ENCODE measurements at regions not wholly inside any gene's neighbourhood (a gene's known extent, or its start where the extent isn't known, plus 50 kb on each side); places are given as distances from the start of the nearest gene placed in this dataset.

DNA sequence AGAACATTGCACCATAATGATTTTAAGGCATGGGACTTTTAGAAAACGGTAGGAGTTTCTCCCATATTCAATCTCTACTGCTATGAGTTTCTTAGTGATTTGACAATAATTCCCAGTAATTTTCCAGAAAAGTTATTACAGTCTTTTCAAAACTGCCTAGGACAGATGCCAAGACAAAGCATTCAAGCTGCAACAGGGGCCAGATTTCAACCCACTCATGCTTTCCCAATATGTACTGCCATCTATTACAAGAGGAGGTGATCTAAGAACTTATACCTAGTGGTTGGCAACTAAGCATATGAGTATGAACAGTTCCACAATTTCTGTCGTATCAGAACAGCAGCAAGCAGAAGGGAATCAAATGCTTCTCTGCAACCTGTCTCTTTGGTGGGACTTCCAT, 95.1 kb upstream of the TMED7 start:
- H3K36me3 ChIP-seq (ENCODE audit: control insufficient read depth in 4 of 4, insufficient read depth in 3 of 4, low read depth in 1 of 4, low read length in 3 of 4) = no peaks in the 10 kb centered on the region
- TF ChIP-seq HNF4A (conservative IDR thresholded peaks at IDR 0.05) = peak in 1 of 2 donors; percentile 10
- no peak for TF ChIP-seq FOXA1 (IDR thresholded peaks at IDR 0.05)
- peak; percentile 28 for TF ChIP-seq YY1 (IDR thresholded peaks at IDR 0.05)
- no peak for TF ChIP-seq HNF4G (IDR thresholded peaks at IDR 0.05)
- 49% methylated on average over 2 of the region's 2 CpGs for WGBS

DNA sequence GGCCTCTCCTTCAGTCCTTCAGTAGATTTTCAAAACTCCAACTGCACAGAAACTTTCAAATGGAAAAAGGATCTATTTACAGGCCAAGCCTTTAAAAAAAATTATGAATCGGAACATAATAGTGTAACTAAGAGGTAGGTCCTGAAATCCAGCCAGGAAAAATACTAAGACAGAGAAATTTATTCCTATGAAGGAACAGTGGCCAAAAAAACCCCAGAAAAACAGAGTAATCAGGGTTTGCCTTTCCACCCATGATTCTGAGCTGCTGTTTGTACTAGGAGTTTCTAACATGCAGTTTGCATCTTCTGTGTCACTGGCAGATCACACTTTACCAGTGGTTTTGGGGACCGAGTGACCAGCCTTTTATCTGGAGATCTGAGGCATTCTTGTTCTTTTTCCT, 93.1 kb upstream of the TMED7 start:
- Histone ChIP-seq H3K9me3 (ENCODE audit: control insufficient read depth in 4 of 4, low read length in 3 of 4) (no peaks in the 10 kb centered on the region), H3K4me3 (ENCODE audit: low read depth in 1 of 3, low read length in 3 of 3) (no peak overlapping the region), H3K9ac (ENCODE audit: low read depth in 1 of 2, low read length in 2 of 2) (no peak overlapping the region), H3K27ac (ENCODE audit: low read depth in 1 of 2, low read length in 2 of 2) (no peak overlapping the region), H3K36me3 (ENCODE audit: control insufficient read depth in 4 of 4, insufficient read depth in 3 of 4, low read depth in 1 of 4, low read length in 3 of 4) (no peaks in the 10 kb centered on the region), H3K27me3 (ENCODE audit: control insufficient read depth in 4 of 4, insufficient read depth in 4 of 4, low read length in 3 of 4) (no peaks in the 10 kb centered on the region), H3K4me1 (ENCODE audit: control insufficient read depth in 4 of 4, insufficient read depth in 4 of 4, low read length in 3 of 4) (peaks cover 0 to 26% (median 8%) of the 10 kb centered on the region in 4 donors)
- no peak for DNase-seq (ENCODE audit: low spot score)
- TF ChIP-seq NR2F2 (IDR thresholded peaks at IDR 0.05) = no peak
- TF ChIP-seq, protein P1, sequence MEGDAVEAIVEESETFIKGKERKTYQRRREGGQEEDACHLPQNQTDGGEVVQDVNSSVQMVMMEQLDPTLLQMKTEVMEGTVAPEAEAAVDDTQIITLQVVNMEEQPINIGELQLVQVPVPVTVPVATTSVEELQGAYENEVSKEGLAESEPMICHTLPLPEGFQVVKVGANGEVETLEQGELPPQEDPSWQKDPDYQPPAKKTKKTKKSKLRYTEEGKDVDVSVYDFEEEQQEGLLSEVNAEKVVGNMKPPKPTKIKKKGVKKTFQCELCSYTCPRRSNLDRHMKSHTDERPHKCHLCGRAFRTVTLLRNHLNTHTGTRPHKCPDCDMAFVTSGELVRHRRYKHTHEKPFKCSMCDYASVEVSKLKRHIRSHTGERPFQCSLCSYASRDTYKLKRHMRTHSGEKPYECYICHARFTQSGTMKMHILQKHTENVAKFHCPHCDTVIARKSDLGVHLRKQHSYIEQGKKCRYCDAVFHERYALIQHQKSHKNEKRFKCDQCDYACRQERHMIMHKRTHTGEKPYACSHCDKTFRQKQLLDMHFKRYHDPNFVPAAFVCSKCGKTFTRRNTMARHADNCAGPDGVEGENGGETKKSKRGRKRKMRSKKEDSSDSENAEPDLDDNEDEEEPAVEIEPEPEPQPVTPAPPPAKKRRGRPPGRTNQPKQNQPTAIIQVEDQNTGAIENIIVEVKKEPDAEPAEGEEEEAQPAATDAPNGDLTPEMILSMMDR (IDR thresholded peaks at IDR 0.05; ENCODE audit: low read depth, low read length, missing input control) = no peak
- no peak for TF ChIP-seq FOXA2 (IDR thresholded peaks at IDR 0.05)
- TF ChIP-seq, protein P2, sequence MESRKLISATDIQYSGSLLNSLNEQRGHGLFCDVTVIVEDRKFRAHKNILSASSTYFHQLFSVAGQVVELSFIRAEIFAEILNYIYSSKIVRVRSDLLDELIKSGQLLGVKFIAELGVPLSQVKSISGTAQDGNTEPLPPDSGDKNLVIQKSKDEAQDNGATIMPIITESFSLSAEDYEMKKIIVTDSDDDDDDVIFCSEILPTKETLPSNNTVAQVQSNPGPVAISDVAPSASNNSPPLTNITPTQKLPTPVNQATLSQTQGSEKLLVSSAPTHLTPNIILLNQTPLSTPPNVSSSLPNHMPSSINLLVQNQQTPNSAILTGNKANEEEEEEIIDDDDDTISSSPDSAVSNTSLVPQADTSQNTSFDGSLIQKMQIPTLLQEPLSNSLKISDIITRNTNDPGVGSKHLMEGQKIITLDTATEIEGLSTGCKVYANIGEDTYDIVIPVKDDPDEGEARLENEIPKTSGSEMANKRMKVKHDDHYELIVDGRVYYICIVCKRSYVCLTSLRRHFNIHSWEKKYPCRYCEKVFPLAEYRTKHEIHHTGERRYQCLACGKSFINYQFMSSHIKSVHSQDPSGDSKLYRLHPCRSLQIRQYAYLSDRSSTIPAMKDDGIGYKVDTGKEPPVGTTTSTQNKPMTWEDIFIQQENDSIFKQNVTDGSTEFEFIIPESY (IDR thresholded peaks at IDR 0.05) = no peak
- TF ChIP-seq RXRA (IDR thresholded peaks at IDR 0.05) = no peak
- TF ChIP-seq YY1 (IDR thresholded peaks at IDR 0.05) = no peak
- TF ChIP-seq HNF4G (IDR thresholded peaks at IDR 0.05) = no peak
- TF ChIP-seq HNF4A (conservative IDR thresholded peaks at IDR 0.05) = no peak
- TF ChIP-seq FOXA1 (IDR thresholded peaks at IDR 0.05) = no peak
- TF ChIP-seq, protein P3, sequence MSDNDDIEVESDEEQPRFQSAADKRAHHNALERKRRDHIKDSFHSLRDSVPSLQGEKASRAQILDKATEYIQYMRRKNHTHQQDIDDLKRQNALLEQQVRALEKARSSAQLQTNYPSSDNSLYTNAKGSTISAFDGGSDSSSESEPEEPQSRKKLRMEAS (IDR thresholded peaks at IDR 0.05) = no peak
- TF ChIP-seq TAF1 (conservative IDR thresholded peaks at IDR 0.05) = no peak
- TF ChIP-seq SP1 (IDR thresholded peaks at IDR 0.05) = no peak
- TF ChIP-seq EGR1 (IDR thresholded peaks at IDR 0.05; ENCODE audit: low read depth in 2 of 2) = no peak
- TF ChIP-seq, protein P4, sequence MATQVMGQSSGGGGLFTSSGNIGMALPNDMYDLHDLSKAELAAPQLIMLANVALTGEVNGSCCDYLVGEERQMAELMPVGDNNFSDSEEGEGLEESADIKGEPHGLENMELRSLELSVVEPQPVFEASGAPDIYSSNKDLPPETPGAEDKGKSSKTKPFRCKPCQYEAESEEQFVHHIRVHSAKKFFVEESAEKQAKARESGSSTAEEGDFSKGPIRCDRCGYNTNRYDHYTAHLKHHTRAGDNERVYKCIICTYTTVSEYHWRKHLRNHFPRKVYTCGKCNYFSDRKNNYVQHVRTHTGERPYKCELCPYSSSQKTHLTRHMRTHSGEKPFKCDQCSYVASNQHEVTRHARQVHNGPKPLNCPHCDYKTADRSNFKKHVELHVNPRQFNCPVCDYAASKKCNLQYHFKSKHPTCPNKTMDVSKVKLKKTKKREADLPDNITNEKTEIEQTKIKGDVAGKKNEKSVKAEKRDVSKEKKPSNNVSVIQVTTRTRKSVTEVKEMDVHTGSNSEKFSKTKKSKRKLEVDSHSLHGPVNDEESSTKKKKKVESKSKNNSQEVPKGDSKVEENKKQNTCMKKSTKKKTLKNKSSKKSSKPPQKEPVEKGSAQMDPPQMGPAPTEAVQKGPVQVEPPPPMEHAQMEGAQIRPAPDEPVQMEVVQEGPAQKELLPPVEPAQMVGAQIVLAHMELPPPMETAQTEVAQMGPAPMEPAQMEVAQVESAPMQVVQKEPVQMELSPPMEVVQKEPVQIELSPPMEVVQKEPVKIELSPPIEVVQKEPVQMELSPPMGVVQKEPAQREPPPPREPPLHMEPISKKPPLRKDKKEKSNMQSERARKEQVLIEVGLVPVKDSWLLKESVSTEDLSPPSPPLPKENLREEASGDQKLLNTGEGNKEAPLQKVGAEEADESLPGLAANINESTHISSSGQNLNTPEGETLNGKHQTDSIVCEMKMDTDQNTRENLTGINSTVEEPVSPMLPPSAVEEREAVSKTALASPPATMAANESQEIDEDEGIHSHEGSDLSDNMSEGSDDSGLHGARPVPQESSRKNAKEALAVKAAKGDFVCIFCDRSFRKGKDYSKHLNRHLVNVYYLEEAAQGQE (IDR thresholded peaks at IDR 0.05) = no peak
- 82% methylated on average over 2 of the region's 2 CpGs for WGBS

More for the DNA sequence above, 95.1 kb upstream of the TMED7 start:
- Histone ChIP-seq H3K4me1 (ENCODE audit: control insufficient read depth in 4 of 4, insufficient read depth in 4 of 4, low read length in 3 of 4) (peaks cover 0 to 26% (median 8%) of the 10 kb centered on the region in 4 donors), H3K9ac (ENCODE audit: low read depth in 1 of 2, low read length in 2 of 2) (no peak overlapping the region), H3K27me3 (ENCODE audit: control insufficient read depth in 4 of 4, insufficient read depth in 4 of 4, low read length in 3 of 4) (no peaks in the 10 kb centered on the region), H3K27ac (ENCODE audit: low read depth in 1 of 2, low read length in 2 of 2) (no peak overlapping the region), H3K4me3 (ENCODE audit: low read depth in 1 of 3, low read length in 3 of 3) (no peak overlapping the region), H3K9me3 (ENCODE audit: control insufficient read depth in 4 of 4, low read length in 3 of 4) (no peaks in the 10 kb centered on the region)
- no peak for DNase-seq (ENCODE audit: low spot score)
